Epithelial cell of proximal tubule (primary cell): ENCODE measurements at regions not wholly inside any gene's neighbourhood (a gene's known extent, or its start where the extent isn't known, plus 50 kb on each side); places are given as distances from the start of the nearest gene placed in this dataset.

Experiments used
- DNase-seq: peaks from one replicate; pipeline ENCODE4 v3.0.0-alpha.2; 2011; ENCODE audit warnings: low read depth
- H3K4me3 ChIP-seq: 2 replicates; pipeline ENCODE4 v1.5.1; 2011; ENCODE audit warnings: low read depth, mild to moderate bottlenecking, low read length
- TF ChIP-seq, protein P1 (sequence below): conservative IDR thresholded peaks from 2 replicates; pipeline ENCODE4 v1.5.1; 2012; ENCODE audit warnings: low read depth, mild to moderate bottlenecking, low read length

DNA sequence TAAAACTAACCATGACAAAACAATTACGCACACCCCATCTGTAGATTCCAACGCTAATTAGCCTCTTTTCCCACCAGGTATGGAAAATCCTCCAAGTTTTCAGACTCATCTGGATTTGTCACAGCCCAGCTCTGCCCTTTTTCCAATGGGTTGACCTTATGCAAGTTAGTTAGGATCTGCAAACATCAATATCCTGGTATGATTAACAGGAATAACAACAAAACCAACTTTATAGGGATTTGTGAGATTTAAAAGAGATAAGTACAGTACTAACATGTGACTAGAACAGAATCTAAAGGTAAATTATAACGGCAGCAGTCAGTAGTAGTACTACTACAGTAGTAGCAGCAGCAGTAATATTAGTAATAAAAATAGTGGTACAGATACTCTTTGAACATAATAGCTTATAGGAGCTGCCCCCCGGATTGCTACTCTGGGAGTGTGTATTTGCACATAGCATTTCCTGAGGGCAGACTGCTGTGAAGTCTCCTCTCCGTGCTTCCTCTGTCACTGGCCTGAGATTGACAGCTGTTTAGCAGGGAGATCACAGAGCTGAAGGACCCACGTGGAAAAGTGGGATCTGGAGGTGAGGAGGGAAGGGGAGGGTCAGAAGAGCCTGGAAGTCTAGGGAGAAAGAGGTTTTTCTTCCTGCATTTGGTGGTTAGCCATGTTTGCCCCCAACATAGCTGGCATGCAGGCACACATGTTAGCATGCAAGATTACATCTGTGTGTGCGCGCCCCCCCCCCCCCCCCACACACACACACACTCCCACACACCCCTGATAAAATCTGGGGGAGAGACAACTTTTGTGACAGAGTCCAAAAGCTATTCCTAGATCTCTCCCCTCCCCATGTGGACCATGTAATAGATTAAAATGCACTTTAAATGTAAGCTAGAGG, 73.3 kb upstream of the FAM171A1 start:
- no peak for DNase-seq
- TF ChIP-seq, protein P1, sequence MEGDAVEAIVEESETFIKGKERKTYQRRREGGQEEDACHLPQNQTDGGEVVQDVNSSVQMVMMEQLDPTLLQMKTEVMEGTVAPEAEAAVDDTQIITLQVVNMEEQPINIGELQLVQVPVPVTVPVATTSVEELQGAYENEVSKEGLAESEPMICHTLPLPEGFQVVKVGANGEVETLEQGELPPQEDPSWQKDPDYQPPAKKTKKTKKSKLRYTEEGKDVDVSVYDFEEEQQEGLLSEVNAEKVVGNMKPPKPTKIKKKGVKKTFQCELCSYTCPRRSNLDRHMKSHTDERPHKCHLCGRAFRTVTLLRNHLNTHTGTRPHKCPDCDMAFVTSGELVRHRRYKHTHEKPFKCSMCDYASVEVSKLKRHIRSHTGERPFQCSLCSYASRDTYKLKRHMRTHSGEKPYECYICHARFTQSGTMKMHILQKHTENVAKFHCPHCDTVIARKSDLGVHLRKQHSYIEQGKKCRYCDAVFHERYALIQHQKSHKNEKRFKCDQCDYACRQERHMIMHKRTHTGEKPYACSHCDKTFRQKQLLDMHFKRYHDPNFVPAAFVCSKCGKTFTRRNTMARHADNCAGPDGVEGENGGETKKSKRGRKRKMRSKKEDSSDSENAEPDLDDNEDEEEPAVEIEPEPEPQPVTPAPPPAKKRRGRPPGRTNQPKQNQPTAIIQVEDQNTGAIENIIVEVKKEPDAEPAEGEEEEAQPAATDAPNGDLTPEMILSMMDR, result no peak
- H3K4me3 ChIP-seq, result no peak overlapping the region

DNA sequence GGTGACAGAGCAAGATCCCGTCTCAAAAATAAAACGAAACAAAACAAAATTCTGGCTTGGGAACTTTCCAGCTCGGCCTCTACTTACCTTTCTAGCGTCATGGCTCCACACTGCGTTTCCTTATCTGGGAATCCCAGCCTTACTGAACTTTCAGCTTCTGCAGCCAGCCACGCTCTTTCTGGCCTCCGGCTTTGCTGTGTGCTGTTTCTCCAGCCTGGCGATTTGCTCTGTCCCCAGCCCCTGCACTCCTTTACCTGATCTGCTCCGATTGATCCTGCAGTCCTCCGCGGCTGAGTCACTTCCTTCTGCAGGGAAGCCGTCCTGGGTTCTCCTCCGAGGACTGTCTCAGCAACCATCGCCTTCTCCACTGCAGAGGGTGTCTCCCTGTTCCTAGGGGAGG, 71.0 kb upstream of the FAM171A1 start:
- H3K4me3 ChIP-seq, result no peak overlapping the region
- TF ChIP-seq, protein P1, result no peak
- DNase-seq, result no peak

DNA sequence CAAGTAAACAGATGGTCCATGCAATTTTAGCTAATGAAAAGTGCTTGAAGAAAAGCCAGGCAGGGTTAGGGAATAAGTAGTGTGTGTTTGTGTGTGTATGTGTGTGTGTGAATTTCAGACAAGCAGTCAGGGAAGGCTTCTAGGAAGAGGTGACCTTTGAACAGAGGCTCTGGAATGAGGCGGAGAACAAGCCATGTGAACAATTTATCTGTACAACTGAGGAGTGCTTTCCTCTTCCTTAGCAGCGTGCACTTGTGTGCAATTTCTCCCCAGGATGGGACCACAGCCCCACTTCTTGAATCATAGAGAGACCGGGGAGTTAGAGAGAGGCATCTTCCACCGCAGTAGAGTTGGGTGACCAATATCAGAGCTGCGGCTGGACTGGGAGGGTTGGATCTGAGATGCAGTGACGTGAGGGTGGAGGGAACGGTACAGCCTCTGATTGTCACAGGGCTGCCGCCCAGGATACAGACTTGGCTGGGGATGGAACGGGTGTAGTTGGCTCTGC, 69.2 kb upstream of the FAM171A1 start:
- no peak for DNase-seq
- H3K4me3 ChIP-seq, result no peak overlapping the region
- TF ChIP-seq, protein P1, result no peak

DNA sequence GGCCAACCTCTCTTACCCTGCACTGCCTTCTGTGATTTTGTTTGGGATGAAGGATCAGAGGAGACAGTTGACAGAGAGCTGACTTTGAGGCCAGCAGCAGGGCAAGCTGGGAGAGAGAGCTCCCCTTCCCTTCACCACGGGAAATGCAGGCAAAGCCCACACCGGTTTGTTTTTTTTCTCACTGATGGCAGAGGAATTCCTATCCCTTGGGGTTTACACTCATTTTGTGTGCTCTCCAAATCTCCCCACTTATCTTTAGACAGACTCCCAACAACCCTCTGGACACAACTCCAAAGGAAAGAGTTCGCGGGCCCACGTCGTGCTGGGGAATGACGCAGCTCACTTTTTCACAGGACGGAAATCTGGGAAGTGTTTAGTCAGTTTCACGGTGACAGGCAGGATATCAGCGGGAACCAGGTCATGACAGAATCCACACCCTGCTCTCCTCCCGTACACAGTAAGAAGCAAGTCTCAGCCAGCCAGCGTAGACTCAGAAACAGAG, 68.3 kb upstream of the FAM171A1 start:
- TF ChIP-seq, protein P1, result peak; percentile 62
- H3K4me3 ChIP-seq, result peak overlapping the region; percentile 51
- DNase-seq, result no peak

DNA sequence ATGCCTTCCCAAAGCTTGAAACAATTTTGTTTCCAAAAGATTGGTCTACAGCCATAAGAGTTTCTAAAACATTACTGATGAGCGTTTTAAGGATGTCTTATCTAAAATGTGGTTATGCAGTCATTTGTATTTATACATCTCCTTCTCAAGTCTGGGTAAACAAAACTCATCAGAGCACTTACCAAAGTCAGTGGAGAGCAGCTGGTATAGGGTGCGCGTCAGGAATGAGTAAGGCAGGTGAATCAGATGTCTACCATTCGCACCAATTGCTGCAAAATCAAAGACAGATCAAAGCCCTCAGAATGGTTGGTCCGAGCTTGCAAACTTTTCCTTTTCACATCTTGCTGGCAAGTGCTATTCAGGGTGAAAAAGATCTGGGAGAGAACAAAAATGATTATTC, 65.6 kb upstream of the FAM171A1 start:
- DNase-seq, result no peak
- TF ChIP-seq, protein P1, result no peak
- H3K4me3 ChIP-seq, result no peak overlapping the region

DNA sequence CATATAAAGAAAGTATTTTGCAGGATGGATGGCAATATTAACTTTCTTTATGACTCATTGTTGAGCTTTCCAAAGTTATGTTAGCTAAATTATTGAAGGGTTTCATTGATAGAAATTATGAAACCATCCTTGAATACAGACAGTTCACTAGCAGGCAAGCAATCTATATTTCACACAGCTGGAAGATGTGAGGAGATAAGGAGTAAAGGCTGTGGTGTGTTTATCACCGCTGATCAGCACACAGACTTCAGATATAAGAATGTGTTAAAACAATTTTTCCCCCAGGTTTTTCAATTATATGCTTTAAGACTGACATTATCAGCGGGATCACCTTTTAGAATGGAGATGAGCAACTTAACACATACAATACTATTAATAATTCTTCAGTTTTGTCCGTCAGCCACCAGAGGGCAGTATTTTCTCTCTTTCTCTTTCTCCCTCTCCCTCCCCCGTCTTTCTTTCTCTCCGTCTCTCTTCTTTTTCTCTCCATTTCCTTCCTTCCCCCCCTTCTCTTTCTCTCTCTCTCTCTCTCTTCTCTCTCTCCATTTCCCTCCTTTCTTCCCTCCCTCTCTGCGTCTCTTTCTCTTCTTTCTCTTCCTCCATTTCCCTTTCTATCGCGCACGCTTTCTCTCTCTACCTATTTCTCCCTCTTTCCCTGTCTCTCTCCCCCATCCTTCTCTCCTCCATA, 62.9 kb upstream of the FAM171A1 start:
- TF ChIP-seq, protein P1, result peak; percentile 69
- DNase-seq, result no peak
- H3K4me3 ChIP-seq, result peak overlapping the region; percentile 56
